ENCODE measurements at regions not wholly inside any gene's neighbourhood (a gene's known extent, or its start where the extent isn't known, plus 50 kb on each side); places are given as distances from the start of the nearest gene placed in this dataset.

GRCh38 chr2:176502619-176503018 is 233.4 kb downstream of the MTX2 start:
- no peak for DNase-seq (ENCODE audit: low read depth)

- DNase-seq (ENCODE audit: low read depth): no peak
These were observed 234.5 kb downstream of the MTX2 start for GRCh38 chr2:176503776-176504175.

GRCh38 chr2:176504440-176504839 is 235.2 kb downstream of the MTX2 start:
- no peak for DNase-seq (ENCODE audit: low read depth)

- no peak for DNase-seq (ENCODE audit: low read depth)
These were observed 238.5 kb downstream of the MTX2 start for GRCh38 chr2:176507786-176508185.

GRCh38 chr2:176508374-176508773 is 239.1 kb downstream of the MTX2 start:
- DNase-seq (ENCODE audit: low read depth): no peak

GRCh38 chr2:176508984-176509740 is 239.9 kb downstream of the MTX2 start:
- no peak for DNase-seq (ENCODE audit: low read depth)

GRCh38 chr2:176514276-176514675 is 245.0 kb downstream of the MTX2 start:
- no peak for DNase-seq (ENCODE audit: low read depth)

- no peak for DNase-seq (ENCODE audit: low read depth)
These were observed 245.7 kb downstream of the MTX2 start for GRCh38 chr2:176514805-176515500.

GRCh38 chr2:176516051-176516602 is 246.9 kb downstream of the MTX2 start:
- DNase-seq (ENCODE audit: low read depth): no peak

- DNase-seq (ENCODE audit: low read depth): no peak
These were observed 249.6 kb downstream of the MTX2 start for GRCh38 chr2:176518823-176519222.

- no peak for DNase-seq (ENCODE audit: low read depth)
These were observed 252.8 kb downstream of the MTX2 start for GRCh38 chr2:176521878-176522670.

GRCh38 chr2:176525086-176525485 is 255.8 kb downstream of the MTX2 start:
- DNase-seq (ENCODE audit: low read depth): no peak

GRCh38 chr2:176526995-176527901 is 258.0 kb downstream of the MTX2 start:
- no peak for DNase-seq (ENCODE audit: low read depth)

- DNase-seq (ENCODE audit: low read depth): no peak
These were observed 262.4 kb downstream of the MTX2 start for GRCh38 chr2:176531608-176532007.

- no peak for DNase-seq (ENCODE audit: low read depth)
These were observed 264.4 kb downstream of the MTX2 start for GRCh38 chr2:176533505-176534193.

- DNase-seq (ENCODE audit: low read depth): no peak
These were observed 265.7 kb downstream of the MTX2 start for GRCh38 chr2:176534798-176535466.

- DNase-seq (ENCODE audit: low read depth): no peak
These were observed 266.3 kb downstream of the MTX2 start for GRCh38 chr2:176535467-176536113.

GRCh38 chr2:176536439-176537133 is 267.3 kb downstream of the MTX2 start:
- DNase-seq (ENCODE audit: low read depth): no peak

GRCh38 chr2:176537932-176538331 is 268.7 kb downstream of the MTX2 start:
- DNase-seq (ENCODE audit: low read depth): no peak

Data from stimulated activated CD8-positive, alpha-beta memory T cell treated with anti-CD3 and anti-CD28 coated beads, Interleukin-7, amount 100 ng/mL, for 24 hours (primary cell).